COR-L47 (cell line): ENCODE measurements at regions not wholly inside any gene's neighbourhood (a gene's known extent, or its start where the extent isn't known, plus 50 kb on each side); places are given as distances from the start of the nearest gene placed in this dataset.
"Not testable (repeated sequence)": the region's sequence is repeated elsewhere in the genome, so short reads cannot be mapped to it uniquely, and the experiment has no call there.

ENCODE experiments used
- DNase-seq: peaks from one replicate; lab custom pipeline; 2025; lab: John Stamatoyannopoulos, UW

DNA sequence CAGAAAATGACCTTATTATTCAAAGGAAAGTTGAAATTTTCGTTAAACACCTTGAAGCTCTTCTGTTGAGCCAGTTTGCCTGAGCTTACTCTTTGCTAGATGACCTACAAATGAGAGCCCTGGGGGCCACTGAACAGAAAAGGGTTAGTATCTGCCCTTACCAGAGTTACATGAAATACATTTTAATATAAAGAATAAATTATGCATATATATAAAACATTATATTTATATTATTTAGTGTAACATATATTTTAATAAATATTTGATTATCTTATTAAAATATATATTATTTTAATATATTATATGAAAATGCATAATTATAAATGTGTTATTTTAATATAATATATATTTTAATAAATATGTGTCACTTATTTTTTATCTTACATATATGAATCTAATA lies 628.4 kb upstream of the TPK1 start:
- DNase-seq = no peak

DNA sequence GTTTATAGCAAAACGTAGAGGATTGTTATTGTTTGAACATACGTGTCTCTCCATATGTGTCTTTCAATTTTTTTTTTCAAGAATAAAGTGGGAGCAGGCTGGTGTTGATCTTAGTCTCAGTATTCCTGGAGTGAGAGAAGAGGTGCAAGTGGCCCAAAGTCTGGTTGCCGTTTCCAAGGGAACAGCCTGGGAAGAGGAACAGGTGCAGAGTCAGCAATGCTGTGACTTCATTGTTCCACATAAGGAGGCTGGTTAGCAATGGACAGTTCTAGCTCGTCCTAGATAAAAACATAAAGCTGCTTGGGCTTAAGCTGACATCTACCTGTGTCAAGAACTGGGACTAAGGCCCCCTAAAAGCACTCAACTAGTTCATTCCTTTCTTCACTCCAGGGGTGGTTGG lies 626.6 kb upstream of the TPK1 start:
- no peak for DNase-seq

DNA sequence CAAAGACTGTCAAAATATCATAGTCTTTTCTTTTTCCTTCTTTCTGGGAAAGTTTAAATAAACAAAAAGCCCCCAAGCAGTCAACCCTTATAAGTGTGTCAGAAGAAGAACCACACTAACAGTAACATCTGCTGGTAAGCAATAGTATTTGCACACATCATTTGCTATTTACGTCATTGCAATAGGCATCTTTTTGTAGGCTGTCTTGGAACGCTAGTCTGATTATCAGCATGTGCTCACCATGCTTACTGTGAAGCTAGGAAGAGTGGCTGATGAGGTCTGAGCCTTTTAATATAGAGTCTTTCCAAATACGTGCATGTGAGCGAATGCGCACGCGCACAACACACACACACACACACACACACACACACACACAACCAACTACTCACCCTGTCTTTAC lies 599.0 kb upstream of the TPK1 start:
- DNase-seq = no peak

DNA sequence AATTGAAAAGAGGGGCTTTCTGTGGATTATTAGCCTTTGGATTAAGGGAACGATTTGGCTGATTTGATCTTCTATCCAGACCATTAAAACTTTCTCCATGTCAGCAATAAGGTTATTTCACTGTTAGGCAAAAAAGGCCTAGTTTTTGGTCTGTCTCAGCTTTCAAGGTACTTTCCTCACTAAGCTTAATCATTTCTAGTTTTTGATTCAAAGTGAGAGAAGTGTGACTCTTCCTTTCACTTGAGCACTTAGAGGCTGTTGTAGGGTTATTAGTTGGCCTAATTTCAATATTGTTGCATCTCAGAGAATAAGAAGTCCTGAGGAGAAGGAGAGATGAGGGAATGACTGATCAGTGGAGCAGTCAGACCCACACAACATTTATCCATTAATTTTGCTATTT lies 596.0 kb upstream of the TPK1 start:
- no peak for DNase-seq

DNA sequence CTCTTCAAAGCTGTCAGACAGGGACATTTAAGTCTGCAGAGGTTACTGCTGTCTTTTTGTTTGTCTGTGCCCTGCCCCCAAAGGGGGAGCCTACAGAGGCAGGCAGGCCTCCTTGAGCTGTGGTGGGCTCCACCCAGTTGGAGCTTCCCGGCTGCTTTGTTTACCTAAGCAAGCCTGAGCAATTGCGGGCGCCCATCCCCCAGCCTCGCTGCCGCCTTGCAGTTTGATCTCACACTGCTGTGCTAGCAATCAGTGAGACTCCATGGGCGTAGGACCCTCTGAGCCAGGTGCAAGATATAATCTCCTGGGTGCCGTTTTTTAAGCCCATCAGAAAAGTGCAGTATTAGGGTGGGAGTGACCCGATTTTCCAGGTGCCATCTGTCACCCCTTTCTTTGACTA lies 582.6 kb upstream of the TPK1 start:
- not testable (repeated sequence) for DNase-seq

DNA sequence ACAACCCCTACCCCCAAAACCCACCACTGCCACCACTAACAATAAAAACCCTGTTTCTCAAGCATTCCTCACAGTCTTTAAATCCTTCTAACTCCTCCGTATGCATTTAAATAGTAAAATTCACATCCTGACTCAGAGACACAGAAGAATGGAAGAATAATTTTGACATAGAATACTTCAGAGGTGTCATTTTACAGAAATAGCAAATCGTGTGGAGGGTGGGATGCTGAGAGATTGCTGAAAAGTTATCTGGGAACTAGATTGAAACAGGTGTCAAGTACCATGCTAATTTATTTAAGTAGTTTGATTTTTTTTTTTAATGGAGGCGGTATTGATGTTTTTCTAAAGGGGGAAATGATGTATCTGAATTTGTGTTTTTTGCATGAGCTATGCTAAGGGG lies 575.2 kb upstream of the TPK1 start:
- no peak for DNase-seq

DNA sequence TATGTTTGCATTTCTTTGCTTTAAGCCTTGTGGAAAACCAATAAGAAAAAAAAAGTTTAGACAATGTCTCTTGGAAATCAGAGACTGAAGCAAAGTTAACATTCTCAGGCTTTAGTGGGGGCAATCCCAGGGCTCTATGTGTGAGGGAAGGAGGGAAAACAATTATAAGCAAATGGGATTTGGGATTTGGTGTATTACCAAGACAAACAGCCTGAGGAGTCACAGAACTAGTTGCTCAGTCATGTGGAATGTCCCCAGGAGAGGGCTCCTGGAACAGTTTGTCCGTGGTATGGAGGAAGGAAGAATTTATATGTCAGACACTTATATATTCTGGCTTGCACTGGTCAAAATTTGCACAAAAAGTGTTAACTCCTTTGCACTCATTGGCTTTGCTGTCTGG lies 562.9 kb upstream of the TPK1 start:
- no peak for DNase-seq

DNA sequence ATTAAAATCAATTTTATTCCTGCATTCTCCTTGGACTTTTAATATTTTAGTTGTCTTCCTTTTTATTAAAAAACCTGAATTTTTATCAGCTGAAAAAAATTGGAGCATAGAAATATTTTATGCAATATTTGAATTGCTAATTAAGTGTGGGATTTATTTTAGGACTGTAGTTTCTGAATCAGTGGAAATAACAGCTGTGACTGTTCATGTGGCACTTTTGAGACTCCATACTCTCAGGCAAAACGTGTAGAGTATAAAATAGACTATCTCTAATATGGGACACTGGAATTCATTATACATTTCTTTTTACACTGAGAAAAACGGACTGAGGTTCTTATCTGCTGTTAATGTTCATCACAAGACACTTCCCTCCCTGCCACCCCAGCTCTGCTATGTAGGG lies 558.3 kb upstream of the TPK1 start:
- no peak for DNase-seq

DNA sequence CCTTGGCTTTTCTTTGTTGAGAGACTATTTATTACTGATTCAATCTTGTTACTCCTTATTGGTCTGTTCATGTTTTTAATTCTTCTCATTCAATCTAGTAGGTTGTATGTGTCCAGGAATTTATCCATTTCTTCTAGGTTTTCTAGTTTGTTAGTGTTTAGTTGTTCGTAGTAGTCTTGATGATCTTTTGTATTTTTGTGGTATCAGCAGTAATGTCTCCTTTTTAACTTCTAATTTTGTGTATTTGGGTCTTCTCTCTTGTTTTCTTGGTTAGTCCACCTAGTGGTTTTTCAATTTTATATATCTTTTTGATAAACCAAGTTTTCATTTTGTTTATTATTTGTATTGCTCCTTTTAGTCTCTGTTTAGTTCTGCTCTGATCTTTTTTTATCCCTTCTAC lies 546.9 kb upstream of the TPK1 start:
- no peak for DNase-seq

DNA sequence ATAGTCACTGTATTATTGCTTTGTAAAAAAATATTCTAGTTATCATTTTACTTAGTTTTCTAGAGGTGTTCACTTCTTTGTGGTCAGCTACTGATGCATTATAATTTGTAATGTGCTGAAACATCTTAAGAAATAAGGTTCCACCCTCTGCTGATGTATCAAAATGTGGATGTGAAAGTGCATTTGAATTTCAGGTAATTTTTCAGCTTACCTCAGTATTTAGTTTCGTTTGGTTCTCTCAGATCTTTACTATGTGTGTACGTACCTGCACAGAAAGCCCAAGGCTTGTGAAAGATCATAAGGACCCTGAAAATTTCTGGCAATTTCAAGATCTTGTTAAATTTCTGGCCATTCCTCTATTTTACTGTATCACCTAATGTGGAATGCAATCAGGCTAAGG lies 542.3 kb upstream of the TPK1 start:
- no peak for DNase-seq

DNA sequence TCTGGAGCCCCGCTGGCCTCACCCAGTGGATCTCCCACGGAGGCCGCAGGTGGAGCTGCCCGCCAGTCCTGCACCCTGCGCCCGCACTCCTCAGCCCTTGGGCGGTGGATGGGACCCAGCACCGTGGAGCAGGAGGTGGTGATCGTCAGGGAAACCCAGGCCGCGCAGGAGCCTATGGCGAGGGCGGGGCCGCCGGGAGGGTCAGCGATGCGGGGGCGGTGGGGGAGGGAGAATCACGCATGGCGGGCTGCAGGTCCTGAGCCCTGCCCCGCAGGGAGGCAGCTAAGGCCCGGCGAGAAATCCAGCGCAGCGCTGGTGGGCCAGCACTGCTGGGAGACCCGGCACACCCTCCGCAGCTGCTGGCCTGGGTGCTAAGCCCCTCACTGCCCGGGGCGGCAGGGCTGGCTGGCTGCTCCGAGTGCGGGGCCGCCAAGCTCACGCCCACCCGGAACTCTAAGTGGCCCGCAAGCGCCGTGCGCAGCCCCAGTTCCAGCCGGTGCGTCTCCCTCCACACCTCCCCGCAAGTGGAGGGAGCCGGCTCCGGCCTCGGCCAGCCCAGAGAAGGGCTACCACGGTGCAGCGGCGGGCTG lies 524.8 kb upstream of the TPK1 start:
- DNase-seq = no peak

DNA sequence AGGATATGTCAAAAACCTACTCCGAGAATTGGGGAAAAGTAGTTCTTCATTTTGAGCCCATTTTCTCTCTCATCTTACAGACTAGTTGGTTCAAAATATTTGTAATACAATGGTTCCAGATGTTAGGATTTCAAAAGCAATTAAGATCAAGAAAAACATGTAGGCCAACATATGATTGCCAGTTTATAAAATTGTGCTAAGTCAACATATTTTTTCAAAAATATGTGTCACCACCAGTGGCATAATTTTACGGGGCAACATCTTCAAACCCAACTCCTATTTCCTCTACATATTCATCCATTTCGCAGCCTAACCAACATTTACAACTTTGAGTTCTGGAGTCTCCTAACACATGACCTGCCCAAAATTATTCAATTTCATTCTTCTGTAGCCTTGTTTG lies 514.5 kb upstream of the TPK1 start:
- no peak for DNase-seq

DNA sequence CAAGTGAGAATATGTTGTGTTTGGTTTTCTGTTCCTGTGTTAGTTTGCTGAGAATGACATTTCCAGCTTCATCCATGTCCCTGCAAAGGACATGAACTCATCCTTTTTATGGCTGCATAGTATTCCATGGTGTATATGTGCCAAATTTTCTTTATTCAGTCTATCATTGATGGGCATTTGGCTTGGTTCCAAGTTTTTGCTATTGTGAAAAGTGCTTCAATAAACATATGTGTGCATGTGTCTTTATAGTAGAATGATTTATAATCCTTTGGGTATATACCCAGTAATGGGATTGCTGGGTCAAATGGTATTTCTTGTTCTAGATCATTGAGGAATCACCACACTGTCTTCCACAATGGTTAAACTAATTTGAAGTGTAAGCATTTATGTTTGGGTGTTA lies 513.6 kb upstream of the TPK1 start:
- DNase-seq = not testable (repeated sequence)

DNA sequence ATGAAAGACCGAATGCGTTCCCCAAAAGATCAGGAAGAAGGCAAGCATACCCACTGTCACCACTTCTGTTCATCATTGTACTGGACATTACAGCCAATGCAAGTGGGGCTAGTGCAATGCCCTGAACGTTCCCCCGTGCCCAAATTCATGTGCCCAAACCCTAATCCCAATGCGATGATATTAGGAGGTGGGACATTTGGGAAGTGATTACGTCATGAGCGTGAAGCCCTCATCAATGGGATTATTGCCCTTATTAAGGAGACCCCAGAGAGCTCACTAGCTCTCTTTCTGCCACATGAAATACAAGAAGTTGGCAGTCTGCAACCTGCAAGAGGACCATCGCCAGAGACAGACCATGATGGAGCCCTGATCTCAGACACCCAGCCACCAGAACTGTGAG lies 511.4 kb upstream of the TPK1 start:
- DNase-seq = no peak

DNA sequence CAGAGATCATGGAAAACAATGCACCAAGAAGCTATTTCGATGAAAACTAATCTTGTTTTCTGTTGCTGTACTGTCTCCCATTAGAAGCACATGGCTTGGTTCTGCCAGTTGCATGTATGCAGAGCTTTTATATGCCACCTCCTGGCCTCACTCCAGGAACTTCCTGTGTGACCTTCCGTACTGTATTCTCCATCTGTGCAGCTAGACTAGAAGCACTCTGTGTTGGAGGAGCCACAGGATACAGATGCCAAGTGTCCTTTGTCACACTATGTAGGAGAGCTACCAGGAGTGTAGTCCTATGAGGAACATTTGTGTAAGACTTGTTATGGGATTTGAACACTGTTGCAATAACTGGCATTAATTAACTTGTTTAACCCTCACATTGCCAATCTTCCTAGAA lies 503.5 kb upstream of the TPK1 start:
- DNase-seq = no peak

DNA sequence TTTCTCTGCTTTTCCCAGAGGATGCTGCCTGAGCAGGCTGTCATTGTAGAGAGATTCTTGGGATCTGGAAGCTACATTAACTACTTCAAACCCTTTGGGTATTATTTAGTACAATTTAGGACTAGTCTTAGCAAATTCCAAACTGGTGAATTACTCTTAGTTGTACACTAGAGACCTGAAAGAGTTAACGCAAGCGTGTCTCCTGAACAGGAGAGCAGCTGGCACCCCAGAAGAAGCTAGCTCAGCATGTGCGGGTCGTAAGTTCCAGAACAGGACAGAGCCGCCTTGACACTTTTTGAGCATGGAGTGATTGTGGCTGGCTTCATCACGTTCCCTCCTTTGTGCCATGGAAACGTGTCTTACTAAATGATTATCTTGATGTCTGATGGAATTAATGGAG lies 495.7 kb upstream of the TPK1 start:
- DNase-seq = no peak

DNA sequence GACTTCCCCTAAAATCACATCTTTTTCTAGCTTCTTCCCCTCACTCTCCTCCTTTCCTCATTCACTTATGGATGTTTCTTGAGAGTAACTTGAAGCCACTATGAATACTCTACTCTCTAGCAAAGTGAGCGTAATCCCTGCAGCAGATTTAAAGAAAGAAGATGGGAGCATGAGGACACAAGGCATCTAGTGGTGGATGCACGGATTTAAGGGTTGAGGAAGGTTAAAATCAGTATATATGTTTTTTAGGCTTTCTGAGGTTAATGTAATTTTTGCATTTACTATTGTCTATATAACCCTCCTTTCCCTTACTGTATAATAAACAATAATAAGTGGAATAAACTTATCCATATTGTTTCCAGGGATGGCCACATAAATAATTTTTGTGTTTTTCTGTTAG lies 495.2 kb upstream of the TPK1 start:
- DNase-seq = no peak

DNA sequence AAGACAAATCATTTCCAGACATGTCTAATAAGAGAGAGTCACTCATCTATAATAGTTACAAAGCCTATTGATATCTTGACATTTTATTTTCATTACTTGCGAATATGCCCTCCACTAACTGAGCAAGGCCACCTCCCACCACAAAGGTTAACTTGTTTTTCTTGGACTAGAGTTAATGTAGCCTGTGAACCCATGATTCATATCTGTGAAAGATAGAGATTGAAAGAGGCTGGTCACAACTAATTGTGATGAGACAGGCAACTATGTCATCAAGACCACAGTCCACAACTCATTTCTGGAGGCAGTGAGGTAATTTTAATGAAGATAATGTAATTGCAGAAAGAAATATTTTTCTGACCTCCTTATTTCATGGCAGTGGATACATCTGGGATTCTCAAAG lies 491.8 kb upstream of the TPK1 start:
- DNase-seq = no peak

DNA sequence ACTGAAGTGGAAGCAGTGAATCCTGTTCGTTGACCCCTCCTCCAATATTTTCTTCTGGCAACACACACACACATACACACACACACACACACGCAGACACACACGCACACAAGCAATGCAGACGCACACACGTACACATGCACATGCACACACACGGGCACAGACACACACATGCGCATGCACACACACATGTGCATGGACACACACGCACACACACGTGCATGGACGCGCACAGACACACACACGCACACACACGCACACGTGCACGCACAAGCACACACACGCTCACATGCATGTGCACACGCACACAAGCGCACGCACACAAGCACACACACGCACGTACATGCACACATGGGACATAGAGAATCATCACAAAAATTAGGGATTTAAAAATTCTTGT lies 488.2 kb upstream of the TPK1 start:
- DNase-seq = no peak

DNA sequence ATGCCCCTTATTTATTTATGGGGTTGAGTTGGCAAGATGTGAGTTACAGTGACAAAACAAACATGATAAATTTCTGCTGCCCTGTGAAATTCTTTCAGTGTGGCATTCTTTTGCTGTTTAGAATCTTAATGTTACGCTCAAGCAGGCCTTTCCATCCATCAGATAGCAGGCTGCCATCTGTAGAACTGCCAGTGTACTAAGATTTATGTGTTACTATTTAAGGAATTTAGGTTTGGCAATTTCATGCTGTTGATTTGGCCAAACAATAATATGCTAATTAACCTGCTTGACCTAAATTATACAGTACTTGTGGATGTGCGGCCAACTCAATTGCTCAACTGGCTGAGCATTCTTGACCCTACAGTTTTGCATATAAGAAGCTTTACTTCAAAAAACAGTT lies 477.7 kb upstream of the TPK1 start:
- DNase-seq = no peak

DNA sequence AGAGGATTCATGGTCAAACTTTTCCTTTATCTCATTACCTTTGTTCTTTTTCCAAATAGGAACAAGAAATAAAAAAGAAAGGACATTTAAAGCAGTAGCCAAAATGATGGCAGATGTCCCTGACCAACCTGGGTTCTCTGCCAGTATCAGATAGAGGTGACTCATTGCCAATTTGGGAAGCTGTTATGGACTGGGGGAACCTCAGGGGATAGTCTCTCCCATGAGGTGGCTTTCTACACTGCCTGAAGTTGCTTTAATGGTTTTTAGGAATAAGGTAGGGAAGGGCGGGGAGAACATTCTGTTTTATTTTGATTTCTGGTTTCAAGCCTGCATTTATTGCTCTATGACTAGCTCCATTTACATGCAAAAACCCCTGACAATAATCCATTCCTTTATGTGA lies 457.9 kb upstream of the TPK1 start:
- no peak for DNase-seq

DNA sequence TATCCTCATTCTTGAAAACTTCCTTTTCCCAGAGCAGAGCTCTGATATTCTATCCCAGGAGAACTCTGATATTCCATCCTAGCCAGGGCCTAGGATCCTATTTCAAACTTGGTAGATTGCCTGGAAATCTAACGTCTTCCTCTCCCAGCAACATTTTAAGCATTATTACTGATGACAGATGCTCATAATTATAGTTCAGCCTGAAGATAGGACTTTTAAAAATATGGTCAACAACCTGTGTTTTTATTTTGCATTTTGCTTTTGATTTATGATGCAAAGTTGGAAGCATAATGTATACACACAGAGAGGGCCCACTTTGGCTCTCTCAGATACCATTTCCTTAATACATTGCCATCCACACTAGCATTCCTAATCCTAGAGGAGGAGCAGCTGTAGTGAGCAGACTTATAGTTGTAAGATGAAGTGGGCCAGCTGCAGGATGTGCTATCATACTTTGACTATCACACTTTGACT lies 457.4 kb upstream of the TPK1 start:
- DNase-seq = no peak

DNA sequence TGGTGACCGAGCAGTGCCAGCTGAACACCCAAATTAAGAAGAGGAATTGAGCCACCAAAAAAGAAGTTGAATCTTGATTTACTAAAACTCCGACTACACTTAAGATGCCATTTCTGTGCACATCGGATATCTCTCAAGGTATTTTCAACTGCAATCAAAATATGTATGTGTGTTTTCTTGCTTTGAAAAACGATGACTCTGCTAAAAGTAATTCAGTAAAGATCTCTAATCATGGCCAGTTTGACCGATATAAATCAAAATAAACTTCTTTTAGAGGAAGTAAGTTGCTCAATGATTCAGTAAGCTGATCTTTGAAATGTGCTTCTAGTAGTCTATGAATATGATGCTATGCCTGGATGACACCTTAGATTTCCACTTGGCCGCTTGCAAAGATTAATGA lies 453.5 kb upstream of the TPK1 start:
- no peak for DNase-seq

DNA sequence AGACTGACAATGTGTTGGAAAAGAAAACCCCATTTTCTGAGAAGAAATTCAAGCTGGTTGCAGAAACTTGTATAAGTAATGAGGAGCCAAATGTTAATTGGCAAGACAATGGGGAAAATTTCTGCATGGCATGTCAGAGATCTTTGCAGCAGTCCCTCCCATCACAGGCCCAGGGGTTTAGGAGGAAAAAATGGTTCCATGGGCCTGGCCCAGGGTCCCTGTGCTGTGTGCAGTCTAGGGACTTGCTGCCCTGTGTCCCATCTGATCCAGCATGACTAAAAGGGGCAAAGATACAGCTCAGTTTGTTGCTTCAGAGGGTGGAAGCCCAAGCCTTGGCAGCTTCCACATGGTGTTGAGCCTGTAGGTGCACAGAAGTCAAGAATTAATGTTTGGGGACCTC lies 440.3 kb upstream of the TPK1 start:
- no peak for DNase-seq
